GM23248 (cell line): ENCODE measurements at regions not wholly inside any gene's neighbourhood (a gene's known extent, or its start where the extent isn't known, plus 50 kb on each side); places are given as distances from the start of the nearest gene placed in this dataset.
"Not testable (repeated sequence)": the region's sequence is repeated elsewhere in the genome, so short reads cannot be mapped to it uniquely, and the experiment has no call there.

ENCODE experiments used
- DNase-seq: peaks from one replicate; pipeline ENCODE4 v3.0.0-alpha.2; 2015
- H2AFZ ChIP-seq: fragments of 200-600 bp; sonication (generic); 2 replicates; pipeline ENCODE4 v1.6.1; 2016; ENCODE audit warnings: antibody characterized with exemption
- H3F3A ChIP-seq: fragments of 200-600 bp; sonication (generic); 2 replicates; pipeline ENCODE4 v1.6.1; 2016; ENCODE audit warnings: mild to moderate bottlenecking, antibody characterized with exemption, mixed run types; ENCODE audit not compliant: insufficient read depth
- H3K27ac ChIP-seq: fragments of 200-600 bp; sonication (generic); 2 replicates; pipeline ENCODE4 v1.5.1; 2016; ENCODE audit warnings: mild to moderate bottlenecking
- H3K27me3 ChIP-seq: fragments of 200-600 bp; sonication (generic); replicated peaks from 2 replicates; pipeline ENCODE4 v1.6.1; 2016; ENCODE audit warnings: mild to moderate bottlenecking; ENCODE audit not compliant: insufficient read depth
- H3K36me3 ChIP-seq: fragments of 200-600 bp; sonication (generic); 2 replicates; pipeline ENCODE4 v1.6.1; 2016; ENCODE audit warnings: low read depth, mild to moderate bottlenecking
- H3K4me1 ChIP-seq: fragments of 200-600 bp; sonication (generic); 2 replicates; pipeline ENCODE4 v1.6.1; 2016; ENCODE audit warnings: mild to moderate bottlenecking; ENCODE audit not compliant: insufficient read depth
- H3K4me2 ChIP-seq: fragments of 200-600 bp; sonication (generic); one replicate; pipeline ENCODE4 v1.6.1; 2016; ENCODE audit warnings: mild to moderate bottlenecking; ENCODE audit not compliant: unreplicated experiment
- H3K4me3 ChIP-seq: fragments of 200-600 bp; sonication (generic); 2 replicates; pipeline ENCODE4 v1.5.1; 2016; ENCODE audit warnings: mild to moderate bottlenecking
- H3K79me2 ChIP-seq: fragments of 200-600 bp; sonication (generic); 2 replicates; pipeline ENCODE4 v1.6.1; 2016; ENCODE audit warnings: mild to moderate bottlenecking; ENCODE audit not compliant: insufficient read depth
- H3K9ac ChIP-seq: fragments of 200-600 bp; sonication (generic); 2 replicates; pipeline ENCODE4 v1.6.1; 2016; ENCODE audit warnings: mild to moderate bottlenecking
- H3K9me2 ChIP-seq: fragments of 200-600 bp; sonication (generic); 2 replicates; pipeline ENCODE4 v1.6.1; 2016; ENCODE audit warnings: mixed run types, mild to moderate bottlenecking, moderate library complexity; ENCODE audit not compliant: insufficient read depth
- H3K9me3 ChIP-seq: fragments of 200-600 bp; sonication (generic); one replicate; pipeline ENCODE4 v1.6.1; 2017; ENCODE audit warnings: low read depth
- H4K20me1 ChIP-seq: fragments of 200-600 bp; sonication (generic); 2 replicates; pipeline ENCODE4 v1.6.0; 2016; ENCODE audit not compliant: insufficient read depth
- EZH2 ChIP-seq: fragments of 200-600 bp; sonication (generic); IDR thresholded peaks from 2 replicates; pipeline ENCODE4 v1.6.1; 2018; ENCODE audit warnings: antibody characterized with exemption, mild to moderate bottlenecking; ENCODE audit not compliant: insufficient read depth, poor library complexity, severe bottlenecking
- EZH2phosphoT487 ChIP-seq: fragments of 200-600 bp; sonication (generic); IDR thresholded peaks from 2 replicates; pipeline ENCODE4 v1.6.1; 2018; ENCODE audit warnings: antibody characterized with exemption, moderate library complexity, mild to moderate bottlenecking, low read depth; ENCODE audit not compliant: insufficient read depth
- WGBS, 2 experiments: methylation state at CpG; one replicate each; pipeline ENCODE4 v1.1.6; 2015 to 2017; ENCODE audit warnings: low lambda C conversion rate in 2 of 2, low coverage in 1 of 2; ENCODE audit errors: missing lambda C conversion rate in 2 of 2; 5-methylcytosine and 5-hydroxymethylcytosine counted together
- in situ Hi-C: fragments of 300-500 bp; cut with MboI; formaldehyde crosslinking; loops from 2 replicates; pipeline ENCODE4 v1.15.0; 2020

- TF ChIP-seq EZH2phosphoT487 (no peak), EZH2 (no peak)
- 42 to 48% methylated on average over 13 to 14 of the region's 14 CpGs for WGBS, 2 experiments
- no peak overlapping the region for H3K27ac ChIP-seq
- H3K4me2 ChIP-seq = no peak overlapping the region
- no peaks in the 10 kb centered on the region for H3F3A ChIP-seq
- H3K4me3 ChIP-seq = no peak overlapping the region
- no peaks in the 10 kb centered on the region for H3K4me1 ChIP-seq
- H3K36me3 ChIP-seq = no peaks in the 10 kb centered on the region
- H3K27me3 ChIP-seq = no peaks in the 10 kb centered on the region
- H3K9me3 ChIP-seq = no peaks in the 10 kb centered on the region
- no peak overlapping the region for H2AFZ ChIP-seq
- no peak overlapping the region for H3K9ac ChIP-seq
- H4K20me1 ChIP-seq = no peaks in the 10 kb centered on the region
- no peaks in the 10 kb centered on the region for H3K79me2 ChIP-seq
- no peaks in the 10 kb centered on the region for H3K9me2 ChIP-seq
- no peak for DNase-seq
- in situ Hi-C loops = no loop called here
These were observed 67.2 kb upstream of the PPP2R2D start for GRCh38 chr10:131833446-131834080.

- Histone ChIP-seq H3K36me3 (no peaks in the 10 kb centered on the region), H3K9ac (no peak overlapping the region), H4K20me1 (no peaks in the 10 kb centered on the region), H3K27ac (no peak overlapping the region), H3K4me2 (no peak overlapping the region), H3K27me3 (no peaks in the 10 kb centered on the region), H3K9me3 (no peaks in the 10 kb centered on the region), H3K4me1 (no peaks in the 10 kb centered on the region), H3K4me3 (no peak overlapping the region), H3F3A (no peaks in the 10 kb centered on the region), H3K79me2 (no peaks in the 10 kb centered on the region), H2AFZ (no peak overlapping the region), H3K9me2 (no peaks in the 10 kb centered on the region)
- TF ChIP-seq EZH2 (no peak), EZH2phosphoT487 (no peak)
- in situ Hi-C loops = no loop called here
- 31 to 36% methylated on average over 8 of the region's 8 CpGs for WGBS, 2 experiments
- no peak for DNase-seq
These were observed 66.5 kb upstream of the PPP2R2D start for GRCh38 chr10:131834152-131834810.

GRCh38 chr10:131838966-131839742 is 61.7 kb upstream of the PPP2R2D start:
- Histone ChIP-seq H3K9me3 (no peaks in the 10 kb centered on the region), H3K27ac (no peak overlapping the region), H3K9ac (no peak overlapping the region), H3K9me2 (no peaks in the 10 kb centered on the region), H3F3A (no peaks in the 10 kb centered on the region), H4K20me1 (no peaks in the 10 kb centered on the region), H3K36me3 (no peaks in the 10 kb centered on the region), H2AFZ (no peak overlapping the region), H3K4me2 (no peak overlapping the region), H3K4me1 (no peaks in the 10 kb centered on the region), H3K27me3 (no peaks in the 10 kb centered on the region), H3K79me2 (no peaks in the 10 kb centered on the region), H3K4me3 (no peak overlapping the region)
- no peak for DNase-seq
- in situ Hi-C loops = no loop called here
- TF ChIP-seq EZH2 = no peak
- 23 to 30% methylated on average over 16 of the region's 16 CpGs for WGBS, 2 experiments

GRCh38 chr10:131839880-131840787 is 60.7 kb upstream of the PPP2R2D start:
- H4K20me1 ChIP-seq, H2AFZ ChIP-seq, H3F3A ChIP-seq, H3K27me3 ChIP-seq, H3K9me2 ChIP-seq, H3K36me3 ChIP-seq, H3K4me1 ChIP-seq, in situ Hi-C loops, H3K79me2 ChIP-seq, H3K4me3 ChIP-seq, H3K4me2 ChIP-seq, H3K9ac ChIP-seq, H3K9me3 ChIP-seq, H3K27ac ChIP-seq: not testable (repeated sequence)
- peak; percentile 8 for DNase-seq
- 44 to 47% methylated on average over 15 of the region's 15 CpGs for WGBS, 2 experiments
